HUES6 (cell line): ENCODE measurements at regions not wholly inside any gene's neighbourhood (a gene's known extent, or its start where the extent isn't known, plus 50 kb on each side); places are given as distances from the start of the nearest gene placed in this dataset.

Experiments
- H3K27ac ChIP-seq: 2 replicates; pipeline ENCODE4 v1.7.0; 2013; ENCODE audit warnings: low read depth, mild to moderate bottlenecking, low read length, inconsistent platforms
- H3K27me3 ChIP-seq: 2 replicates; pipeline ENCODE4 v1.6.1; 2013; ENCODE audit warnings: low read length; ENCODE audit not compliant: control insufficient read depth, insufficient read depth
- H3K36me3 ChIP-seq: 2 replicates; pipeline ENCODE4 v1.6.1; 2013; ENCODE audit warnings: low read length; ENCODE audit not compliant: control insufficient read depth, insufficient read depth
- H3K4me1 ChIP-seq: 2 replicates; pipeline ENCODE4 v1.6.1; 2013; ENCODE audit warnings: low read length; ENCODE audit not compliant: control insufficient read depth, insufficient read depth
- H3K4me3 ChIP-seq: 2 replicates; pipeline ENCODE4 v1.5.1; 2013; ENCODE audit warnings: low read depth, low read length
- H3K9ac ChIP-seq: one replicate; pipeline ENCODE4 v1.6.1; 2013; ENCODE audit warnings: mild to moderate bottlenecking, low read length
- H3K9me3 ChIP-seq: 2 replicates; pipeline ENCODE4 v1.6.1; 2013; ENCODE audit warnings: low read depth, low read length; ENCODE audit not compliant: control insufficient read depth, insufficient read depth

- no peaks in the 10 kb centered on the region for H3K36me3 ChIP-seq
- peaks cover 4% of the 10 kb centered on the region; the same call in 1 of the 2 replicates for H3K4me1 ChIP-seq
- H3K9ac ChIP-seq: no peak overlapping the region
- no peaks in the 10 kb centered on the region for H3K27me3 ChIP-seq
- no peak overlapping the region for H3K4me3 ChIP-seq
- no peaks in the 10 kb centered on the region for H3K9me3 ChIP-seq
- H3K27ac ChIP-seq: no peak overlapping the region
Observed at GRCh38 chr17:34166352-34166751, 88.7 kb upstream of the CCL2 start.

- H3K27me3 ChIP-seq: no peaks in the 10 kb centered on the region
- H3K27ac ChIP-seq: no peak overlapping the region
- H3K4me1 ChIP-seq: peaks cover 3% of the 10 kb centered on the region; the same call in 1 of the 2 replicates
- no peak overlapping the region for H3K4me3 ChIP-seq
- H3K36me3 ChIP-seq: no peaks in the 10 kb centered on the region
- H3K9me3 ChIP-seq: peaks cover 4% of the 10 kb centered on the region
- no peak overlapping the region for H3K9ac ChIP-seq
Observed at GRCh38 chr17:34167354-34167753, 87.7 kb upstream of the CCL2 start.

GRCh38 chr17:34168989-34169388 is 86.1 kb upstream of the CCL2 start:
- H3K9me3 ChIP-seq: peaks cover 10% of the 10 kb centered on the region
- H3K4me1 ChIP-seq: no peaks in the 10 kb centered on the region
- H3K4me3 ChIP-seq: no peak overlapping the region
- H3K27me3 ChIP-seq: no peaks in the 10 kb centered on the region
- no peak overlapping the region for H3K9ac ChIP-seq
- H3K27ac ChIP-seq: no peak overlapping the region
- H3K36me3 ChIP-seq: no peaks in the 10 kb centered on the region

- Histone ChIP-seq H3K9ac (no peak overlapping the region), H3K27ac (no peak overlapping the region), H3K27me3 (no peaks in the 10 kb centered on the region), H3K4me3 (no peak overlapping the region), H3K36me3 (no peaks in the 10 kb centered on the region), H3K4me1 (no peaks in the 10 kb centered on the region), H3K9me3 (peaks cover 10% of the 10 kb centered on the region)
Observed at GRCh38 chr17:34169496-34169895, 85.6 kb upstream of the CCL2 start.

- Histone ChIP-seq H3K27ac (no peak overlapping the region), H3K9ac (no peak overlapping the region)
Observed at GRCh38 chr17:34171245-34171818, 83.8 kb upstream of the CCL2 start.

GRCh38 chr17:34172390-34172918 is 82.6 kb upstream of the CCL2 start:
- Histone ChIP-seq H3K9ac (no peak overlapping the region), H3K4me3 (no peak overlapping the region), H3K4me1 (peaks cover 3% of the 10 kb centered on the region), H3K36me3 (no peaks in the 10 kb centered on the region), H3K9me3 (peaks cover 10% of the 10 kb centered on the region), H3K27ac (no peak overlapping the region), H3K27me3 (no peaks in the 10 kb centered on the region)

More at GRCh38 chr17:34171245-34171818, 83.8 kb upstream of the CCL2 start:
- H3K4me1 ChIP-seq: no peaks in the 10 kb centered on the region
- no peak overlapping the region for H3K4me3 ChIP-seq
- H3K9me3 ChIP-seq: peaks cover 10% of the 10 kb centered on the region
- H3K36me3 ChIP-seq: no peaks in the 10 kb centered on the region
- no peaks in the 10 kb centered on the region for H3K27me3 ChIP-seq

GRCh38 chr17:34173241-34173640 is 81.8 kb upstream of the CCL2 start:
- Histone ChIP-seq H3K4me1 (peaks cover 11% of the 10 kb centered on the region), H3K9ac (no peak overlapping the region), H3K4me3 (no peak overlapping the region), H3K9me3 (peaks cover 10% of the 10 kb centered on the region), H3K27ac (no peak overlapping the region), H3K27me3 (no peaks in the 10 kb centered on the region), H3K36me3 (no peaks in the 10 kb centered on the region)

GRCh38 chr17:34174496-34174895 is 80.6 kb upstream of the CCL2 start:
- peaks cover 22% of the 10 kb centered on the region for H3K4me1 ChIP-seq

GRCh38 chr17:34176440-34176839 is 78.6 kb upstream of the CCL2 start:
- Histone ChIP-seq H3K4me3 (no peak overlapping the region), H3K27ac (no peak overlapping the region), H3K4me1 (peaks cover 22% of the 10 kb centered on the region), H3K36me3 (no peaks in the 10 kb centered on the region), H3K9me3 (peaks cover 10% of the 10 kb centered on the region), H3K9ac (no peak overlapping the region), H3K27me3 (no peaks in the 10 kb centered on the region)

More at GRCh38 chr17:34174496-34174895, 80.6 kb upstream of the CCL2 start:
- no peaks in the 10 kb centered on the region for H3K27me3 ChIP-seq
- no peak overlapping the region for H3K9ac ChIP-seq
- H3K27ac ChIP-seq: no peak overlapping the region
- no peak overlapping the region for H3K4me3 ChIP-seq
- no peaks in the 10 kb centered on the region for H3K36me3 ChIP-seq
- peaks cover 10% of the 10 kb centered on the region for H3K9me3 ChIP-seq

GRCh38 chr17:34177642-34178041 is 77.4 kb upstream of the CCL2 start:
- Histone ChIP-seq H3K27ac (no peak overlapping the region), H3K9me3 (peaks cover 4% of the 10 kb centered on the region; the same call in 1 of the 2 replicates), H3K4me3 (no peak overlapping the region), H3K36me3 (no peaks in the 10 kb centered on the region), H3K9ac (no peak overlapping the region), H3K27me3 (no peaks in the 10 kb centered on the region), H3K4me1 (peaks cover 22% of the 10 kb centered on the region)

GRCh38 chr17:34178092-34178491 is 77.0 kb upstream of the CCL2 start:
- peak overlapping the region; percentile 12; the same call in 1 of the 2 replicates for H3K4me3 ChIP-seq
- H3K9me3 ChIP-seq: no peaks in the 10 kb centered on the region
- no peak overlapping the region for H3K27ac ChIP-seq
- peaks cover 22% of the 10 kb centered on the region for H3K4me1 ChIP-seq
- H3K36me3 ChIP-seq: no peaks in the 10 kb centered on the region
- H3K9ac ChIP-seq: no peak overlapping the region
- H3K27me3 ChIP-seq: no peaks in the 10 kb centered on the region
